GM12891 (cell line): ENCODE measurements at regions not wholly inside any gene's neighbourhood (a gene's known extent, or its start where the extent isn't known, plus 50 kb on each side); places are given as distances from the start of the nearest gene placed in this dataset.
"Not testable (repeated sequence)": the region's sequence is repeated elsewhere in the genome, so short reads cannot be mapped to it uniquely, and the experiment has no call there.

Experiments used
- PAX5 ChIP-seq: IDR thresholded peaks from 2 replicates; pipeline ENCODE4 v1.6.1; 2011; ENCODE audit warnings: low read length, moderate library complexity, mild to moderate bottlenecking; ENCODE audit not compliant: insufficient read depth, severe bottlenecking
- POLR2A ChIP-seq: IDR thresholded peaks from 2 replicates; pipeline ENCODE4 v1.6.1; 2011; ENCODE audit warnings: low read depth, low read length, control low read depth
- POLR2AphosphoS5 ChIP-seq: IDR thresholded peaks from 2 replicates; pipeline ENCODE4 v1.6.1; 2011; ENCODE audit warnings: low read depth, low read length, control low read depth
- POU2F2 ChIP-seq: IDR thresholded peaks from 2 replicates; pipeline ENCODE4 v1.6.1; 2011; ENCODE audit warnings: low read depth, mild to moderate bottlenecking, control low read depth, low read length, moderate library complexity
- SPI1 ChIP-seq: IDR thresholded peaks from 2 replicates; pipeline ENCODE4 v1.6.1; 2011; ENCODE audit warnings: low read depth, low read length, control low read depth
- TAF1 ChIP-seq: IDR thresholded peaks from 2 replicates; pipeline ENCODE4 v1.6.1; 2011; ENCODE audit warnings: low read depth, low read length, control low read depth

DNA sequence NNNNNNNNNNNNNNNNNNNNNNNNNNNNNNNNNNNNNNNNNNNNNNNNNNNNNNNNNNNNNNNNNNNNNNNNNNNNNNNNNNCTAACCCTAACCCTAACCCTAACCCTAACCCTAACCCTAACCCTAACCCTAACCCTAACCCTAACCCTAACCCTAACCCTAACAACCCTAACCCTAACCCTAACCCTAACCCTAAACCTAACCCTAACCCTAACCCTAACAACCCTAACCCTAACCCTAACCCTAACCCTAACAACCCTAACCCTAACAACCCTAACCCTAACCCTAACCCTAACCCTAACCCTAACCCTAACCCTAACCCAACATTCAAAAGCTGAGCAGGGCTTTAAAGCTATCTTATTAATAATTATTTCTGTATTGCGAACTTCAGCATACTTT lies 182.5 kb upstream of the FAM20C start:
- not testable (repeated sequence) for TF ChIP-seq POLR2AphosphoS5, TAF1, POLR2A, PAX5, POU2F2, SPI1
